IPS-15b (cell line): ENCODE measurements at regions not wholly inside any gene's neighbourhood (a gene's known extent, or its start where the extent isn't known, plus 50 kb on each side); places are given as distances from the start of the nearest gene placed in this dataset.

Source experiments
- H3K27me3 ChIP-seq: one replicate; pipeline ENCODE4 v1.6.1; 2013; ENCODE audit warnings: low read length; ENCODE audit not compliant: control insufficient read depth, insufficient read depth
- H3K36me3 ChIP-seq: one replicate; pipeline ENCODE4 v1.6.1; 2013; ENCODE audit warnings: low read length; ENCODE audit not compliant: control insufficient read depth, insufficient read depth
- H3K4me1 ChIP-seq: one replicate; pipeline ENCODE4 v1.6.1; 2013; ENCODE audit warnings: mild to moderate bottlenecking, low read length; ENCODE audit not compliant: control insufficient read depth, insufficient read depth
- H3K4me3 ChIP-seq: one replicate; pipeline ENCODE4 v1.5.1; 2013; ENCODE audit warnings: low read depth, low read length
- H3K9ac ChIP-seq: one replicate; pipeline ENCODE4 v1.6.1; 2013; ENCODE audit warnings: low read depth, mild to moderate bottlenecking, low read length
- H3K9me3 ChIP-seq: one replicate; pipeline ENCODE4 v1.6.1; 2013; ENCODE audit warnings: mild to moderate bottlenecking, low read length; ENCODE audit not compliant: control insufficient read depth, insufficient read depth

- Histone ChIP-seq H3K27me3 (no peaks in the 10 kb centered on the region), H3K4me3 (no peak overlapping the region), H3K9me3 (no peaks in the 10 kb centered on the region), H3K9ac (no peak overlapping the region), H3K4me1 (no peaks in the 10 kb centered on the region), H3K36me3 (no peaks in the 10 kb centered on the region)
Observed at GRCh38 chr5:6043491-6044310, 334.6 kb downstream of the MED10 start.

- H3K27me3 ChIP-seq, result no peaks in the 10 kb centered on the region
- no peak overlapping the region for H3K4me3 ChIP-seq
- no peaks in the 10 kb centered on the region for H3K36me3 ChIP-seq
- H3K9ac ChIP-seq, result no peak overlapping the region
- H3K9me3 ChIP-seq, result no peaks in the 10 kb centered on the region
- no peaks in the 10 kb centered on the region for H3K4me1 ChIP-seq
Observed at GRCh38 chr5:6041977-6042550, 336.3 kb downstream of the MED10 start.

- H3K9ac ChIP-seq, result no peak overlapping the region
- H3K27me3 ChIP-seq, result no peaks in the 10 kb centered on the region
- no peaks in the 10 kb centered on the region for H3K9me3 ChIP-seq
- H3K4me3 ChIP-seq, result no peak overlapping the region
- no peaks in the 10 kb centered on the region for H3K4me1 ChIP-seq
- no peaks in the 10 kb centered on the region for H3K36me3 ChIP-seq
Observed at GRCh38 chr5:6039111-6039510, 339.2 kb downstream of the MED10 start.

- Histone ChIP-seq H3K4me1 (no peaks in the 10 kb centered on the region), H3K36me3 (no peaks in the 10 kb centered on the region), H3K4me3 (no peak overlapping the region), H3K9ac (no peak overlapping the region), H3K9me3 (no peaks in the 10 kb centered on the region), H3K27me3 (no peaks in the 10 kb centered on the region)
Observed at GRCh38 chr5:6036006-6036405, 342.3 kb downstream of the MED10 start.

- Histone ChIP-seq H3K36me3 (no peaks in the 10 kb centered on the region), H3K9me3 (no peaks in the 10 kb centered on the region), H3K27me3 (no peaks in the 10 kb centered on the region), H3K4me1 (no peaks in the 10 kb centered on the region), H3K9ac (no peak overlapping the region), H3K4me3 (no peak overlapping the region)
Observed at GRCh38 chr5:6029811-6030271, 348.5 kb downstream of the MED10 start.

GRCh38 chr5:6026766-6027406 lies 351.5 kb downstream of the MED10 start:
- no peak overlapping the region for H3K9ac ChIP-seq
- H3K4me1 ChIP-seq, result no peaks in the 10 kb centered on the region
- H3K9me3 ChIP-seq, result no peaks in the 10 kb centered on the region
- H3K4me3 ChIP-seq, result no peak overlapping the region
- no peaks in the 10 kb centered on the region for H3K36me3 ChIP-seq
- H3K27me3 ChIP-seq, result no peaks in the 10 kb centered on the region

- H3K9ac ChIP-seq, result no peak overlapping the region
- no peaks in the 10 kb centered on the region for H3K4me1 ChIP-seq
- H3K27me3 ChIP-seq, result no peaks in the 10 kb centered on the region
- H3K4me3 ChIP-seq, result no peak overlapping the region
- H3K9me3 ChIP-seq, result no peaks in the 10 kb centered on the region
- no peaks in the 10 kb centered on the region for H3K36me3 ChIP-seq
Observed at GRCh38 chr5:6019612-6020011, 358.7 kb downstream of the MED10 start.

GRCh38 chr5:6013506-6013905 lies 364.8 kb downstream of the MED10 start:
- no peaks in the 10 kb centered on the region for H3K4me1 ChIP-seq
- H3K27me3 ChIP-seq, result no peaks in the 10 kb centered on the region
- H3K9ac ChIP-seq, result no peak overlapping the region
- H3K9me3 ChIP-seq, result peaks cover 3% of the 10 kb centered on the region
- H3K36me3 ChIP-seq, result no peaks in the 10 kb centered on the region
- H3K4me3 ChIP-seq, result no peak overlapping the region

- Histone ChIP-seq H3K9ac (no peak overlapping the region), H3K4me1 (no peaks in the 10 kb centered on the region), H3K4me3 (no peak overlapping the region), H3K36me3 (no peaks in the 10 kb centered on the region), H3K9me3 (peaks cover 3% of the 10 kb centered on the region), H3K27me3 (no peaks in the 10 kb centered on the region)
Observed at GRCh38 chr5:6011199-6011598, 367.1 kb downstream of the MED10 start.

- Histone ChIP-seq H3K36me3 (no peaks in the 10 kb centered on the region), H3K9me3 (no peaks in the 10 kb centered on the region), H3K27me3 (no peaks in the 10 kb centered on the region), H3K9ac (no peak overlapping the region), H3K4me3 (no peak overlapping the region), H3K4me1 (no peaks in the 10 kb centered on the region)
Observed at GRCh38 chr5:6006838-6007314, 371.5 kb downstream of the MED10 start.

GRCh38 chr5:6003040-6003825 lies 375.1 kb downstream of the MED10 start:
- no peak overlapping the region for H3K9ac ChIP-seq
- no peaks in the 10 kb centered on the region for H3K27me3 ChIP-seq
- peaks cover 2% of the 10 kb centered on the region for H3K4me1 ChIP-seq
- H3K4me3 ChIP-seq, result no peak overlapping the region
- H3K36me3 ChIP-seq, result no peaks in the 10 kb centered on the region
- H3K9me3 ChIP-seq, result no peaks in the 10 kb centered on the region
